ENCODE measurements at regions not wholly inside any gene's neighbourhood (a gene's known extent, or its start where the extent isn't known, plus 50 kb on each side); places are given as distances from the start of the nearest gene placed in this dataset.

- TF ChIP-seq ZNF281 (CRISPR knock-in tag; IDR thresholded peaks at IDR 0.05) (no peak), MAX (CRISPR knock-in tag; IDR thresholded peaks at IDR 0.05) (no peak), ELF4 (CRISPR knock-in tag; IDR thresholded peaks at IDR 0.05; ENCODE audit: low read depth) (no peak), NR2C2 (CRISPR knock-in tag; IDR thresholded peaks at IDR 0.05) (no peak), CTCF (IDR thresholded peaks at IDR 0.05) (no peak), JUN (CRISPR knock-in tag; IDR thresholded peaks at IDR 0.05) (no peak), TEAD4 (CRISPR knock-in tag; IDR thresholded peaks at IDR 0.05) (no peak), ZNF232 (CRISPR knock-in tag; IDR thresholded peaks at IDR 0.05) (no peak), OVOL2 (CRISPR knock-in tag; IDR thresholded peaks at IDR 0.05; ENCODE audit: borderline replicate concordance) (no peak), ERG (CRISPR knock-in tag; IDR thresholded peaks at IDR 0.05) (no peak), NR3C1 (CRISPR knock-in tag; conservative IDR thresholded peaks at IDR 0.05; ENCODE audit: low read depth) (no peak), NFE2L1 (CRISPR knock-in tag; IDR thresholded peaks at IDR 0.05) (no peak), PREB (CRISPR knock-in tag; IDR thresholded peaks at IDR 0.05; ENCODE audit: borderline replicate concordance) (no peak), ZMAT4 (CRISPR knock-in tag; IDR thresholded peaks at IDR 0.05) (no peak)
Measured at GRCh38 chr13:80050252-80050651, 290.7 kb downstream of the SPRY2 start.
